Mesothelial cell of epicardium (in vitro differentiated cells): ENCODE measurements at regions not wholly inside any gene's neighbourhood (a gene's known extent, or its start where the extent isn't known, plus 50 kb on each side); places are given as distances from the start of the nearest gene placed in this dataset.

Experiments used
- DNase-seq, 2 experiments: peaks; one replicate each; pipeline ENCODE4 v3.0.0; 2021; ENCODE audit warnings: low spot score in 2 of 2; ENCODE audit not compliant: unreplicated experiment in 2 of 2
- H3K27ac Mint-ChIP-seq: 2 replicates; pipeline ENCODE4 v1.8.0; 2021; ENCODE audit warnings: mixed read lengths
- H3K27me3 Mint-ChIP-seq: 2 replicates; pipeline ENCODE4 v1.8.0; 2021; ENCODE audit warnings: low read depth, mixed read lengths
- H3K36me3 Mint-ChIP-seq: 2 replicates; pipeline ENCODE4 v1.8.0; 2021; ENCODE audit warnings: mixed read lengths
- H3K4me1 Mint-ChIP-seq: 2 replicates; pipeline ENCODE4 v1.8.0; 2021; ENCODE audit warnings: mixed read lengths
- H3K4me3 Mint-ChIP-seq: 2 replicates; pipeline ENCODE4 v1.8.0; 2021; ENCODE audit warnings: mild to moderate bottlenecking, moderate library complexity, mixed read lengths
- H3K9me3 Mint-ChIP-seq: 2 replicates; pipeline ENCODE4 v1.8.0; 2021; ENCODE audit warnings: mixed read lengths
- TF ChIP-seq, protein P1 (sequence below): fragments of 200-600 bp; sonication (generic); IDR thresholded peaks from one replicate; pipeline ENCODE4 v1.5.0; 2021; ENCODE audit warnings: antibody characterized with exemption; ENCODE audit not compliant: unreplicated experiment

GRCh38 chr2:842151-842803 lies 108.4 kb upstream of the SNTG2 start:
- Mint-ChIP-seq H3K4me1 (no peaks in the 10 kb centered on the region), H3K9me3 (peaks cover 8% of the 10 kb centered on the region), H3K36me3 (no peaks in the 10 kb centered on the region), H3K27me3 (peaks cover 55% of the 10 kb centered on the region), H3K4me3 (no peak overlapping the region), H3K27ac (no peak overlapping the region)
- TF ChIP-seq, protein P1, sequence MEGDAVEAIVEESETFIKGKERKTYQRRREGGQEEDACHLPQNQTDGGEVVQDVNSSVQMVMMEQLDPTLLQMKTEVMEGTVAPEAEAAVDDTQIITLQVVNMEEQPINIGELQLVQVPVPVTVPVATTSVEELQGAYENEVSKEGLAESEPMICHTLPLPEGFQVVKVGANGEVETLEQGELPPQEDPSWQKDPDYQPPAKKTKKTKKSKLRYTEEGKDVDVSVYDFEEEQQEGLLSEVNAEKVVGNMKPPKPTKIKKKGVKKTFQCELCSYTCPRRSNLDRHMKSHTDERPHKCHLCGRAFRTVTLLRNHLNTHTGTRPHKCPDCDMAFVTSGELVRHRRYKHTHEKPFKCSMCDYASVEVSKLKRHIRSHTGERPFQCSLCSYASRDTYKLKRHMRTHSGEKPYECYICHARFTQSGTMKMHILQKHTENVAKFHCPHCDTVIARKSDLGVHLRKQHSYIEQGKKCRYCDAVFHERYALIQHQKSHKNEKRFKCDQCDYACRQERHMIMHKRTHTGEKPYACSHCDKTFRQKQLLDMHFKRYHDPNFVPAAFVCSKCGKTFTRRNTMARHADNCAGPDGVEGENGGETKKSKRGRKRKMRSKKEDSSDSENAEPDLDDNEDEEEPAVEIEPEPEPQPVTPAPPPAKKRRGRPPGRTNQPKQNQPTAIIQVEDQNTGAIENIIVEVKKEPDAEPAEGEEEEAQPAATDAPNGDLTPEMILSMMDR, result no peak
- DNase-seq, result no peak

GRCh38 chr2:841036-841435 lies 109.6 kb upstream of the SNTG2 start:
- TF ChIP-seq, protein P1, result no peak
- Mint-ChIP-seq H3K27ac (no peak overlapping the region), H3K36me3 (no peaks in the 10 kb centered on the region), H3K27me3 (peaks cover 55% of the 10 kb centered on the region), H3K4me1 (no peaks in the 10 kb centered on the region), H3K4me3 (no peak overlapping the region), H3K9me3 (peaks cover 8% of the 10 kb centered on the region)
- no peak for DNase-seq

DNA sequence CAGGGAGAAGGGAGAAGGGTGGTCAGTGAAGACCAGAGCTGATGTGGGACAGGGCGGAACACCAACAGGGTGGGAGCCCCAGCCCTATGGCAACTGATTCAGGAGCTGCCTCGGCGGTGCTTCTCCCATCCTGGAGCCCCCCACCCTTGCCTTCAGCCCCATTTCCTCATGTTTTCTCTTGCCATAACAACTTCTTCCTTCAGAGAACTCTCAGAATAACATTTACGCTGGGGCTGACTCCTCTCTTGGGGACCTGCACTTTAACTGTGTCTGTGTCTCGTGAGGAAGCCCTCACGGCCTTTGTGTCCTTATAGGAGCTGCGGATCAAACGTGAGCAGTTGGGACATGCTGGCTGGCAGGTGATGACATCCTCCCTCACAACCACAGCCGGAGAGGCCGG lies 116.4 kb upstream of the SNTG2 start:
- H3K36me3 Mint-ChIP-seq, result no peaks in the 10 kb centered on the region
- H3K9me3 Mint-ChIP-seq, result no peaks in the 10 kb centered on the region
- H3K4me3 Mint-ChIP-seq, result no peak overlapping the region
- H3K27me3 Mint-ChIP-seq, result peaks cover 35% of the 10 kb centered on the region
- H3K27ac Mint-ChIP-seq, result no peak overlapping the region
- TF ChIP-seq, protein P1, result no peak
- H3K4me1 Mint-ChIP-seq, result no peaks in the 10 kb centered on the region
- no peak for DNase-seq

DNA sequence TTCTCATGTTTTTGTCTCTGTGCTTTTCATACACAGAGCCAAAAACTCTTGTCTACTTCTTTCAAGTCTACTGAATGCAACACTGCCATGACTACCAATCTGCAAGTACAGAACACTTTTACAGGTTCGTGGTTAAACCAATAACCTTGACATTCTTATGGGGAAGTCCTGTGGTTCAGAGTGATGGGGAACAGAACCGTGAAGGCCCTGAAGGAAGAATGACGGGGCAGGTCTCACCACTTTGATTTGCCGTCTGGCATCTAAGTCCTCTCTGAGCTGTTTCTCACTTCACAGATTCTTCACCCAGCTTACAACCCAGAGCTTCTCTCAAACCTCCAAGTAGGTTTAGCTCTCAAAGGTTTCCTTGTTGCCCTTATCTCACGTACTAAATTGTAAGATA lies 117.5 kb upstream of the SNTG2 start:
- Mint-ChIP-seq H3K9me3 (no peaks in the 10 kb centered on the region), H3K4me3 (no peak overlapping the region), H3K27ac (no peak overlapping the region), H3K36me3 (no peaks in the 10 kb centered on the region), H3K27me3 (peaks cover 27% of the 10 kb centered on the region), H3K4me1 (no peaks in the 10 kb centered on the region)
- no peak for DNase-seq
- TF ChIP-seq, protein P1, result no peak

GRCh38 chr2:832635-833034 lies 118.0 kb upstream of the SNTG2 start:
- H3K9me3 Mint-ChIP-seq, result no peaks in the 10 kb centered on the region
- no peaks in the 10 kb centered on the region for H3K36me3 Mint-ChIP-seq
- TF ChIP-seq, protein P1, result no peak
- no peak overlapping the region for H3K4me3 Mint-ChIP-seq
- DNase-seq, result no peak
- no peaks in the 10 kb centered on the region for H3K4me1 Mint-ChIP-seq
- H3K27me3 Mint-ChIP-seq, result peaks cover 25% of the 10 kb centered on the region
- no peak overlapping the region for H3K27ac Mint-ChIP-seq

DNA sequence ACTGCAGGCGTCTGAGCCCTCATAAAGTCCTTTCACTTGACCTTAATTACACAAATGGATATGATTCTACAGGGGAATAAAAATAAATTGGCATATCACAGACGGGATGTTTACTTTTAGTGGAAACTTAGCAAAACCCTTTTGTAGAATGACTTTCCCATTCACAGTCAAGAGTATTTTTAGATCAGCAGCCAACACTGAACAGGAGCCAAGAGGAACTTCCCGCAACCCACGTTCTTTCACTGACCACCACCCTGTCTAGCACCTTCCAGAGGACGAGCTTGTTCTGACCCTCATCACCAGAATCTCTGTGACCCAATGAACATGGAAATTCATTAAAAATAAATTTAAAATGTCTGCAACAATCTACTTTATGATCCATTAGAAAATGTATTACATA lies 119.0 kb upstream of the SNTG2 start:
- H3K27ac Mint-ChIP-seq, result no peak overlapping the region
- no peak overlapping the region for H3K4me3 Mint-ChIP-seq
- H3K36me3 Mint-ChIP-seq, result no peaks in the 10 kb centered on the region
- DNase-seq, result no peak
- TF ChIP-seq, protein P1, result no peak
- H3K4me1 Mint-ChIP-seq, result no peaks in the 10 kb centered on the region
- H3K9me3 Mint-ChIP-seq, result no peaks in the 10 kb centered on the region
- peaks cover 25% of the 10 kb centered on the region for H3K27me3 Mint-ChIP-seq
